NCI-H748 (cell line): ENCODE measurements at regions not wholly inside any gene's neighbourhood (a gene's known extent, or its start where the extent isn't known, plus 50 kb on each side); places are given as distances from the start of the nearest gene placed in this dataset.
A peak's percentile ranks its signal among the peaks of the same experiment; 100 is the strongest.
"Not testable (repeated sequence)": the region's sequence is repeated elsewhere in the genome, so short reads cannot be mapped to it uniquely, and the experiment has no call there.

Experiments
- DNase-seq: peaks from one replicate; lab custom pipeline; 2025; ENCODE audit not compliant: unreplicated experiment; lab: John Stamatoyannopoulos, UW

GRCh38 chr6:159594750-159595117 is 98.3 kb downstream of the SOD2 start:
- no peak for DNase-seq

GRCh38 chr6:159594106-159594749 is 98.8 kb downstream of the SOD2 start:
- no peak for DNase-seq

GRCh38 chr6:159590835-159591234 is 102.2 kb downstream of the SOD2 start:
- DNase-seq = no peak

DNA sequence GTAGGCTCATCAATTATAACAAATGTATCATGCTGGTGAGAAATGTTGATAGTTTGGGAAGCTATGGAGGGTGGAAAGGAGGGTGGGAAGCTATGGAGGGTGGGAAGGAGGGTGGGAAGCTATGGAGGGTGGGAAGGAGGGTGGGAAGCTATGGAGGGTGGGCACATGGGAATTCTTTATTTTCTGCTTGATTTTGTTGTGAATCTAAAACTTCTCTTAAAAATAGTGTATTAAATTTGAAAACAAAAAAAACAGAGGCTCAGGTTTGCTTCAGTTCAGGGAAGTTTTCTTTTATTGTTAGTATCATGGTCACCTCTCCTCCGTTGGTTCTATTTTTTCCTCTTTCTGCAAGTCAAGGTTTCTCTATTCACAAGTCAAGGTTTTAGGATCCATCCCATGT is 106.4 kb downstream of the SOD2 start:
- no peak for DNase-seq

GRCh38 chr6:159582736-159583135 is 110.3 kb downstream of the SOD2 start:
- no peak for DNase-seq

DNA sequence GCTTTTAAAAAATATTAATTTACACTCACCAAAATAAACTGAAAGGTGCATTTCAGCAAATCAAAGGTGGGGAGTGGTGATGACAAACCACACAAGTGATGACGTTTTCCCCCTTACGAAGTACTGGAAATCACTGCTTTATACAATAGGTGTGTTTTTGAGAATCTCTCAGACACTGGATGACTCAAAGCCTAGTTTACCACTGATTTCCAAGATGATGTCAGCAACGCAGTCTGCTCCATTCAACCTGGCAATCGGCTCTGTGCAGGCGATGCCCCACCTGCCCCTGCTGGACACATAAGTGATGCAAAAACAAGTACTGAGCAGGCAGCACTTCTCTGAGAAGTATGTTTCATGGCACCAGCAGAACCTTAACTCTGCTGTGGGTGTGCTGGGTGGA is 114.4 kb downstream of the SOD2 start:
- no peak for DNase-seq

GRCh38 chr6:159577564-159577963 is 115.5 kb downstream of the SOD2 start:
- no peak for DNase-seq

DNA sequence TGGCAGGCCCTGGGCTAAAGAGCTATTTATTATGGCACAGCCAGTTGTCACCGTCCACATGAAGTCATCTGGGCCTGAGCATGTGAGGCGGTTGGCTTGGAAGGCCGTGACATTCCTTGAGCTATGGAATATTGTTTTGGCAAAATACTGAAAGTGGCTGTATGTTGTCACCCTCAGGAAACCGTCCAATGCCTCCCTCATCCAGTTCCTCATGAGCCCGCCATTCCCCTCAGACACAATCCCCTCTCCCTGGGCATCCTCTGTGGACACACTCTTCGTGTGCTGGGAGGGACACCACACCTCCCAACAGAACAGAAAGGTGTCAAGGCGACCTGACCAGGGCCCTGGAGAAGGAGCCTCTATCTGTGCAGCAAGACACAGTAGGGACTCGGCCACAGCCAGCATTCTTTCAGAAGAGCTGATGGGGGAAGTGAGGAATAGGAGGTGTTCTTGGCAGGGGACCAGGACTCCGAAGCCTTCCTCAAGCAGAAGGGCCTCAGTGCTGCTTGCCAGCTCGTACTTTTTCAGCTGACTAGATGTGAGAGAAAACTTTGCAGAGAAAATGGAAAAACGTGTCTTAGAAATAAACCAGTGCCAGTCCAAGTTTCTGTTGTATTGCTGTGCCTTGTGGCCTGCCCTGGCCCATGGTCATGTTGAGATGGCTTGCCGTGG is 120.5 kb downstream of the SOD2 start:
- no peak for DNase-seq

DNA sequence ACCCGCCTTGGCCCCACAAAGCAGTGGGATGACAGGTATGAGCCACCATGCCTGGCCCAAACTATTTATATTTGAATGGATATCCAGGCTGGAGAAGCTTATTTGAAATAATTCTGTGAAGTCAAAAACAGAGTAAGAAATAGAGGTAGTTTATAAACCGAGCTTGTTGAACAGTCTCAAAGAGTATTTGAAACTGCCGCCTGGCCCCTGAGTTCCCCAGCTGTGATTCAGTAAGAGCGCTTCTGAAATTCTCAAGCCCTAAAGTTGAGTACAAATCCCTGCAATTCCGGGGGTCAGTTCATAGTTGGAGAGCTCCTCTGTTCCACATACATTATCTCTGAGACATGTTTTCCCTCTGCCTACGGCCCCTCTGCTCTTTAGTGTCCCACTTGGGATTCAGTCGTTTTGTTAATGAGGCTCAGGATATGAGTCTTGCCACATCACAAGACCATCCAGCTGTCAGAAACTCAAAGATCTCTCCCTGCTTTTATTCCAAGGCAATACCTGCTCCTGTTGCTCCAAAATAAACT is 127.8 kb downstream of the SOD2 start:
- no peak for DNase-seq

DNA sequence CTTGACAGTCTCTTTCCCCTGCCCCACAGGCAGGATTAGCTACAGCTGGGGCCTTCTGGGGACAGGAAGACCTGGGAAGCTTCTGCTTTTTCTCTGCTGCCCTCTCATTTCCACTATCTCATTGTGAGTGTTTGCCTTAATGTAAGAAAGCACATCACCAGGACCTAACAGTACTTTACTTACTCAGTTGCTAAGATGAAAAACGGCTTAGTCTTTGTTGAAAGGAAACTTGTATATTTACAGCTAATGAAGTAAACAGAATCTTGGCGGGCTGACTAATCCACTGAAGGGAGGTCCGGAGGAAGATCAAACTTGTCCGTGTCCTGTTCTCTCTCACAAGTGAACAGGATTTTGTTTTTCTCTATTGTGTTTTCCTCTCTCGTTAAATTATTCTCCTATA is 128.6 kb downstream of the SOD2 start:
- no peak for DNase-seq

GRCh38 chr6:159557031-159557430 is 136.0 kb downstream of the SOD2 start:
- DNase-seq = no peak

DNA sequence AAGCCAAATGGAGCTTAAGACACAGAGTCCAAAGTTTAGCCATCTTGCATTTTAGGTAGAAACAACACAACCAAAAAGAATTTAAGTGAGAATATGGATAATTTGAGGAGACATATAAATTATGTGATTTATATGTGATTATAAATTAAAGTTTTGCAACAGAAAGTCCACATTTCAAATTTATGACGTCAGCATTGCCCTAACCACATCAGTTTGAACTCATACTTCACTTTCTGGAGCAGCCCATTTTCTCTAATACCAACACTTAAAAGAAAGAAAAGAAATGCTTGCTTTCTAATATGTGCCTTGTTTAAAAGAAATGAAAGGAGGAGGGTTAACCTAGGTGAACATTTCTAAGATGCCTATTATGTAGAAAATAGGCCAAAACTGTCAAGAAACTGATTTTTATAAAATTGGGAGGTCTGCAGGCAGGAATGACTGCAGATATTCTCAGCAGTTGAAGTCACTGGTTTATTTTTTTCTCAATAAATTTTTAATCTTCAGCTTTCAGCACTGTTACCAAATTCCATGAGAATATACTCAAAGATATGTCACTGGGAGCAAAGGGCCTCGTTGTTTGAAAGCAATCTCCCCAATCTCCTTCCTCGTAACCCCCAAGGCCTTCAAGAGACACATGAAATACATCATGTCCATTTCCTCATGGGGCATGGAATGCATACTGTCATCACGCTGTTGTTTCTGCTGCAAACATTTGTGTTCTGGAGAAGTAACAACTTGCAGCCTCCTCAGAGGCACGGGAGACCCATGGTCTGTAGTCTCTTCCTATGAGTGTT is 137.8 kb downstream of the SOD2 start:
- DNase-seq = no peak

DNA sequence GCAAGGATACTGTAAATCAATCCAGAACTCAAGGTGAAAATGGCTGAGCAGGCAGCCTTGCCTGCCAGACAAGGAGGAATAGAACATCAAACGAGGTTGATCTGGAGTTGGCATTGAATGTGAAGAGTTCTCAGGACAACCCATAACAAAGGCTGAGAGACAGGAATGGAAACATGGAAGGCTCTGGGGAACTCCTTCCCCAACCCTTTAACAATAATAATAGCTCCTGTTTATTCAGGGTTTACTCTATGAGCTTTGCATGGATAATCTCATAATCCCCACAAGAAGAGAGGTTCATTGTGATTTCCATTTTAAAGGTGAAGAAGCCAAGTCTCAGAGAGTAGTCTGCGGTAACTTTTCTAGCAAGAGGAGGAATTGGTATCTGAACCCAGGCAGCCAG is 151.7 kb downstream of the SOD2 start:
- no peak for DNase-seq

DNA sequence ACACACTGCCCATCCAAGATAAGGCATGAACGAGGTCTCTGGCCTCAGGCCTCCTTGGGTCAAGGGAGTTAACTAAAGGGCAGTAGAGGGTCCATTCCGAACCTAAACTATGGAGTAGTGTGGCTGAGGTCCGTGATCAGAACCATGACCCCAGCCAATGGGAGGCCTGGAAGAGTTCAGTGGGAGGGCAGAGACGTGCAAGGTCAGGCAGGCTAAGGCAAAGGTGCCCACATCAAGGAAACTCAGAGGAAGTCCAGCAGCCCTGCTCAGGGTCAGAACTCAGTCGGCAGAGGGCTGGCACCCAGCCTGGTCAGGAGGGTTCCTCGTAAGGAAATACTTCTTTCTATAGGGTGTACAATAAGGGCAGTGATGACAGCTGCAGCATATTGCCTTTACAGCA is 152.2 kb downstream of the SOD2 start:
- DNase-seq = no peak

GRCh38 chr6:159540152-159540551 is 152.9 kb downstream of the SOD2 start:
- peak; percentile 11 for DNase-seq

DNA sequence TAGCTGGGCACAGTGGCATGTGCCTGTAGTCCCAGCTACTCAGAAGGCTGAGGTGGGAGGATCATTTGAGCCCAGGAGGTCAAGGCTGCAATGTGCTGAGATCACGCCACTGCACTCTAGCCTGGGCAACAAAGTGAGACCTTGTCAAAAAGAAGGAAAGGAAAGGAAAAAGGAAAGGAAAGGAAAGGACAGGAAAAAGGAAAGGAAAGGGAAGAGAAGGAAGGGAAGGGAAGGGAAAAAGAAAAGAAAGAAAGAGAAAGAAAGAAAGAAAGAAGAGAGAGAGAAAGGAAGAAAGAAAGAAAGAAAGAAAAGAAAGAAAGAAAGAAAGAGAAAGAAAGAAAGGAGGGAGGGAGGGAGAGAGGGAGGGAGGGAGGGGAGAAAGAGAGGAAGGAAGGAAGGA is 155.0 kb downstream of the SOD2 start:
- not testable (repeated sequence) for DNase-seq

DNA sequence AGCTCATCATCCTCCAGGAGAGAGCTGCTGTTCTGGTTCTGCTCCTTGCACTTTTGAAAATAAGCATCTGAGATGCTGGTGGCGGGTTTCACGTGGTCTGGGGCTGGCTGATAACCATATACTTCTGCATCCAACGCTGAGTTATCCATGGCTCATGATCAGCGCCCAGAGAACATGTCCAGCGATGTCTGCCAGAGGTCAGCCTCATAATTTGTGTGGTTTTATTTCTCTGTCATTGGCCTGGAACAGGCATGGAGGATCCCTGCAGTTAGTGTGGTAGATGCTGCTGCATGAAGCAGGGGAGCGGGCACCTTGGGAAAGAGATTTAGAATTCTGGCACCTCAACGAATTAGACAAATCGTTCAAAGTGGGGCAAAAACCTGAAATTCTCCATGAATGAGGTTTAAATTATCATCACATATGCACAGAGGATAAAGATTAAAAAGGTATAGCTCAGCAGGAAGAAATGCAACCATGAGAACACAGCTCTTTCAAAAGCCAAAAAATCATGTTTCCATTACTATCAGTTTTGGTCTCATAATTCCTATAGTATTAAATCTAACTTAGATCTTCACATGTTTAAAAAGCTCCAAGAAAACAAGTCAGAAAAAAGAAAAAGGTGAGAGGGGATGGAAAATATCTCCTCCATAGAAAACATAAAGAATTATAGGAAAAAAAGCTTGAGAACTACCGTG is 157.2 kb downstream of the SOD2 start:
- DNase-seq = no peak

- no peak for DNase-seq
These were observed 159.5 kb downstream of the SOD2 start for GRCh38 chr6:159533568-159533967.

GRCh38 chr6:159533016-159533415 is 160.0 kb downstream of the SOD2 start:
- DNase-seq = no peak

GRCh38 chr6:159532155-159532554 is 160.9 kb downstream of the SOD2 start:
- no peak for DNase-seq

GRCh38 chr6:159529934-159530333 is 163.1 kb downstream of the SOD2 start:
- no peak for DNase-seq
